ENCODE measurements at regions not wholly inside any gene's neighbourhood (a gene's known extent, or its start where the extent isn't known, plus 50 kb on each side); places are given as distances from the start of the nearest gene placed in this dataset.

DNA sequence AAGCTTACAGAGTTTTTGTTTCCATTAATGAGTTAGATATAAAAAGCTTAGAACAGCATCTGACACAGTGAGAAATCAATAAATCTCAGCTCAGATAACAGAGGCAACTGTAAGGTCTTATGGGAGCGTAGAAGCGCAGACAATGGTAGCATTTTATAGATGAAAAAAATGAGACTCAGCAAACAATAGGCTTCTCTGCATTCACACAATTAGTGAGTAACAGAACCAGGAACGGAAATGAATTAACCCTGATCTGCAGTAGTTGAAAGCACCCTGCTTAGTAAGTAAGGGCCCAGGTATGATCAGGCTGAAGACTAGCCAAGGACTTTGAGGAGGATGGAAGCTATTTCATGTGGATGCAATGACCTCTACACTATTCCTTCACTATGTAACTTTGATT is 147.2 kb upstream of the EYA4 start:
- Histone ChIP-seq H3K9me3 (ENCODE audit: control insufficient read depth, low read depth, low read length) (no peaks in the 10 kb centered on the region), H3K23ac (ENCODE audit: insufficient read length, low read depth, low read length) (no peak overlapping the region), H2AFZ (ENCODE audit: low read length) (no peak overlapping the region), H3K18ac (ENCODE audit: insufficient read length, low read depth, low read length) (no peak overlapping the region), H4K91ac (ENCODE audit: insufficient read length, low read depth, low read length) (no peak overlapping the region), H3K79me1 (ENCODE audit: insufficient read depth, low read depth, low read length, poor library complexity, severe bottlenecking) (no peaks in the 10 kb centered on the region), H4K5ac (ENCODE audit: insufficient read length, low read depth, low read length) (no peak overlapping the region), H4K8ac (replicated peaks; ENCODE audit: insufficient read length, low read depth, low read length) (no peak overlapping the region), H3K4me1 (ENCODE audit: insufficient read depth, low read length) (no peaks in the 10 kb centered on the region; the same call in 1 of the 2 replicates), H2BK15ac (ENCODE audit: low read depth, low read length) (no peak overlapping the region), H3K9ac (ENCODE audit: extremely low read depth, insufficient read length, low read length) (no peak overlapping the region), H3K4me2 (ENCODE audit: insufficient read depth, insufficient read length, low read length) (no peak overlapping the region), H3K27ac (ENCODE audit: insufficient read length, low read depth, low read length) (no peak overlapping the region), H2BK12ac (ENCODE audit: insufficient read length, low read depth, low read length) (no peak overlapping the region), H2BK120ac (ENCODE audit: low read depth, low read length, poor library complexity, severe bottlenecking) (no peak overlapping the region), H3K56ac (ENCODE audit: insufficient read length, low read depth, low read length) (no peak overlapping the region), H4K20me1 (ENCODE audit: control insufficient read depth, insufficient read depth, insufficient read length) (no peaks in the 10 kb centered on the region), H3T11ph (ENCODE audit: low read length) (no peak overlapping the region), H3K23me2 (ENCODE audit: insufficient read length, low read depth, low read length, poor library complexity, severe bottlenecking) (no peaks in the 10 kb centered on the region), H3K14ac (ENCODE audit: insufficient read depth, low read length) (no peak overlapping the region), H3K27me3 (ENCODE audit: insufficient read depth, low read length) (no peaks in the 10 kb centered on the region), H2BK20ac (ENCODE audit: low read depth, low read length, poor library complexity, severe bottlenecking) (no peak overlapping the region), H2BK5ac (ENCODE audit: insufficient read length, low read length) (no peak overlapping the region), H3K4ac (ENCODE audit: low read depth, low read length) (no peak overlapping the region), H3K79me2 (ENCODE audit: insufficient read depth, low read length) (no peaks in the 10 kb centered on the region), H2AK5ac (ENCODE audit: insufficient read length, low read length) (no peak overlapping the region)
- no peak for DNase-seq
- H3K4me3 Mint-ChIP-seq = no peak overlapping the region
- no CpG with 5 or more reads among the region's 3 CpGs for WGBS (ENCODE audit: extremely low coverage, insufficient read length, low lambda C conversion rate)
- no peaks in the 10 kb centered on the region for H3K27me3 Mint-ChIP-seq (ENCODE audit: low read depth)
- TF ChIP-seq, protein P1, sequence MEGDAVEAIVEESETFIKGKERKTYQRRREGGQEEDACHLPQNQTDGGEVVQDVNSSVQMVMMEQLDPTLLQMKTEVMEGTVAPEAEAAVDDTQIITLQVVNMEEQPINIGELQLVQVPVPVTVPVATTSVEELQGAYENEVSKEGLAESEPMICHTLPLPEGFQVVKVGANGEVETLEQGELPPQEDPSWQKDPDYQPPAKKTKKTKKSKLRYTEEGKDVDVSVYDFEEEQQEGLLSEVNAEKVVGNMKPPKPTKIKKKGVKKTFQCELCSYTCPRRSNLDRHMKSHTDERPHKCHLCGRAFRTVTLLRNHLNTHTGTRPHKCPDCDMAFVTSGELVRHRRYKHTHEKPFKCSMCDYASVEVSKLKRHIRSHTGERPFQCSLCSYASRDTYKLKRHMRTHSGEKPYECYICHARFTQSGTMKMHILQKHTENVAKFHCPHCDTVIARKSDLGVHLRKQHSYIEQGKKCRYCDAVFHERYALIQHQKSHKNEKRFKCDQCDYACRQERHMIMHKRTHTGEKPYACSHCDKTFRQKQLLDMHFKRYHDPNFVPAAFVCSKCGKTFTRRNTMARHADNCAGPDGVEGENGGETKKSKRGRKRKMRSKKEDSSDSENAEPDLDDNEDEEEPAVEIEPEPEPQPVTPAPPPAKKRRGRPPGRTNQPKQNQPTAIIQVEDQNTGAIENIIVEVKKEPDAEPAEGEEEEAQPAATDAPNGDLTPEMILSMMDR (conservative IDR thresholded peaks at IDR 0.05) = no peak
- no peak overlapping the region for H3K27ac Mint-ChIP-seq
- peaks cover 13 to 15% of the 10 kb centered on the region in 2 experiments for H3K4me1 Mint-ChIP-seq
- H3K9me3 Mint-ChIP-seq = no peaks in the 10 kb centered on the region
- H3K36me3 Mint-ChIP-seq (ENCODE audit: insufficient read depth in 1 of 3, low read depth in 3 of 3) = no peaks in the 10 kb centered on the region
